A673 (cell line): ENCODE measurements at regions not wholly inside any gene's neighbourhood (a gene's known extent, or its start where the extent isn't known, plus 50 kb on each side); places are given as distances from the start of the nearest gene placed in this dataset.

Source experiments
- EZH2 ChIP-seq: fragments of 200-600 bp; sonication (generic); IDR thresholded peaks from 2 replicates; pipeline ENCODE4 v1.6.1; 2017; ENCODE audit warnings: borderline replicate concordance, low read depth, mild to moderate bottlenecking, mixed read lengths, antibody characterized with exemption, low read length; ENCODE audit not compliant: poor library complexity, severe bottlenecking
- TF ChIP-seq, protein P1 (sequence below): fragments of 300-800, 200-600 bp; sonication (generic); conservative IDR thresholded peaks from 2 replicates; pipeline ENCODE4 v1.5.1; 2017; ENCODE audit warnings: low read depth, mild to moderate bottlenecking, antibody characterized with exemption, low read length, moderate library complexity, mixed read lengths

DNA sequence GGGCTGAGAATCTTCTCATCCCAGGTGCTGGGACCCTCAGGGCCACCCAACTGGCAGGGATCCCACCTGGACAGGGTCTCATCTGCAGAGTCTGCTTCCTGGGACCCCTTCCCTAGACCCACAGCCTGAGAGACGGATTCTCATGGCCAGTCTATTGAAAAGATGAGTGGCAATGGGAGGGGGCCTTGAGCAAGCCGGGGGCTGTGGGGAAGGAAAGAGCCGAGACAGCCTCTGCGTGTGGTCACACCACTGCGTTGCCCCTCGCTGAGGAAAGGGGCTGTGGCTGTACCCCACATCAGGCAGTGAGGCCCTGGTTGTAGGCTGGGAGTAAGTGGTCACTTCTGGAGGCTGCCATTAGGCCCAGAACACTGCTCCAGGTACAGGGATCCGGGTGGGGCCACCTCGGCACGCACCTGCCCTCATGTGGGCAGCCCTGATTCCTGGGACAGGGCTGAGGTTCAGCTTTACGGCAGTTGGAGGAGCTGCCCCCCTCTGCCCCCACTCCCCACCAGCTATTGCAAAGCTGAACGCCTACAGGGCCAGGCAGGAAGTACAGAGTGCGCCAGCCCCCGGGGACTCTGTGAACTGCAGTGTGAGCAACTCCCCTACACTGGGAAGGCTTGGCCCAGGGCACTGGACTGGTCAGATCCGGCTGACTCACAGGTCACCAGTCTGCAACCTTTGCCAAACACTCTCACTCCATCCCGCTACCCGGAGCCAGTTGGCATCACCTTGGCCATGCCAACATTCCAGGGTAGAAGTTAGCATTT lies 106.9 kb downstream of the RIPK4 start:
- TF ChIP-seq EZH2, result no peak
- TF ChIP-seq, protein P1, sequence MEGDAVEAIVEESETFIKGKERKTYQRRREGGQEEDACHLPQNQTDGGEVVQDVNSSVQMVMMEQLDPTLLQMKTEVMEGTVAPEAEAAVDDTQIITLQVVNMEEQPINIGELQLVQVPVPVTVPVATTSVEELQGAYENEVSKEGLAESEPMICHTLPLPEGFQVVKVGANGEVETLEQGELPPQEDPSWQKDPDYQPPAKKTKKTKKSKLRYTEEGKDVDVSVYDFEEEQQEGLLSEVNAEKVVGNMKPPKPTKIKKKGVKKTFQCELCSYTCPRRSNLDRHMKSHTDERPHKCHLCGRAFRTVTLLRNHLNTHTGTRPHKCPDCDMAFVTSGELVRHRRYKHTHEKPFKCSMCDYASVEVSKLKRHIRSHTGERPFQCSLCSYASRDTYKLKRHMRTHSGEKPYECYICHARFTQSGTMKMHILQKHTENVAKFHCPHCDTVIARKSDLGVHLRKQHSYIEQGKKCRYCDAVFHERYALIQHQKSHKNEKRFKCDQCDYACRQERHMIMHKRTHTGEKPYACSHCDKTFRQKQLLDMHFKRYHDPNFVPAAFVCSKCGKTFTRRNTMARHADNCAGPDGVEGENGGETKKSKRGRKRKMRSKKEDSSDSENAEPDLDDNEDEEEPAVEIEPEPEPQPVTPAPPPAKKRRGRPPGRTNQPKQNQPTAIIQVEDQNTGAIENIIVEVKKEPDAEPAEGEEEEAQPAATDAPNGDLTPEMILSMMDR, result no peak
